ENCODE measurements at regions not wholly inside any gene's neighbourhood (a gene's known extent, or its start where the extent isn't known, plus 50 kb on each side); places are given as distances from the start of the nearest gene placed in this dataset.

DNA sequence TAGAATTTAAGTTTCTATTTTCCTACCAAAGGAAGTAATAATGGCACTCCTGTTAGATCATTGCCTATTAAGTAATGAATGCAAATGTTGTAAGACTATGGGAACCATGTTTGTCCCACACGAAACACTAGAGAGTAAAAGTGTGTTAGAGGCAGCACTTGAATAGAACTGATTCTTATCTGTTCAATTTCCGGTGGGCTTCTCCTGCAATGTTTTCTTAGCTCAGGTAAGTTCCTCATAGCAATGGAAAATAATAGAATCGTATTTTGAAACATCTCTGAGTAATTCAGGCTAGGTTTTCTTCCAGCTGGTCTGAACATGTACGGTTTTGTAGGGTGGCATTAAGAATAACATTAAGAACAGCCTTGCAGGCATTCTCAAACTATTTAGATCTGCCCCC is 145.3 kb upstream of the LIPC start:
- TF ChIP-seq, protein P1, sequence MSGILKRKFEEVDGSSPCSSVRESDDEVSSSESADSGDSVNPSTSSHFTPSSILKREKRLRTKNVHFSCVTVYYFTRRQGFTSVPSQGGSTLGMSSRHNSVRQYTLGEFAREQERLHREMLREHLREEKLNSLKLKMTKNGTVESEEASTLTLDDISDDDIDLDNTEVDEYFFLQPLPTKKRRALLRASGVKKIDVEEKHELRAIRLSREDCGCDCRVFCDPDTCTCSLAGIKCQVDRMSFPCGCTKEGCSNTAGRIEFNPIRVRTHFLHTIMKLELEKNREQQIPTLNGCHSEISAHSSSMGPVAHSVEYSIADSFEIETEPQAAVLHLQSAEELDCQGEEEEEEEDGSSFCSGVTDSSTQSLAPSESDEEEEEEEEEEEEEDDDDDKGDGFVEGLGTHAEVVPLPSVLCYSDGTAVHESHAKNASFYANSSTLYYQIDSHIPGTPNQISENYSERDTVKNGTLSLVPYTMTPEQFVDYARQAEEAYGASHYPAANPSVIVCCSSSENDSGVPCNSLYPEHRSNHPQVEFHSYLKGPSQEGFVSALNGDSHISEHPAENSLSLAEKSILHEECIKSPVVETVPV (CRISPR knock-in tag; IDR thresholded peaks at IDR 0.05), result no peak
- TF ChIP-seq SNAI2 (CRISPR knock-in tag; IDR thresholded peaks at IDR 0.05) (no peak), ARNTL (CRISPR knock-in tag; IDR thresholded peaks at IDR 0.05; ENCODE audit: borderline replicate concordance, low read depth) (no peak), ZNF70 (CRISPR knock-in tag; IDR thresholded peaks at IDR 0.05) (no peak), ZNF8 (CRISPR knock-in tag; IDR thresholded peaks at IDR 0.05) (no peak), ZNF565 (CRISPR knock-in tag; conservative IDR thresholded peaks at IDR 0.05; ENCODE audit: low read depth) (no peak)
- ATAC-seq, result no peak

DNA sequence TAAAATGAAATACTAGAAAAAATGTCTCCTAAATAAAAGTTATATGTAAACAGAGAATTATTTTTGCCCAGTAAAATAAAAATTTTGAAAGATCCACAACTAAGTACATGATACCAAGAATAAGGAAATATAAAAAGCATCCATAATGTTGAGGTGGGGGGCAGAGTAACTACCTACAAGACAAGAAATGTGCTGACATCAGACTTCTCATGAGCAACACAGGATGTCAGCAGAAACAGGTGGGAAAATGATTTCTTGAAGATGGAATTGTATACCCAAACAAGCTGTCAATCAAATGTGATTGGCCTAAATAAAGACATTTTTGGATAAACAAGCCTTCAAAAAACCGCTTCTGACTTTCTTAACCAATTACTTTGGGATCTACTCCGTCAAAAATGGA is 143.9 kb upstream of the LIPC start:
- no peak for ATAC-seq
- TF ChIP-seq, protein P1 (CRISPR knock-in tag; IDR thresholded peaks at IDR 0.05), result no peak
- TF ChIP-seq OSR1 (CRISPR knock-in tag; IDR thresholded peaks at IDR 0.05) (no peak), ZFP3 (CRISPR knock-in tag; IDR thresholded peaks at IDR 0.05) (no peak), ESRRG (CRISPR knock-in tag; IDR thresholded peaks at IDR 0.05) (no peak)

GRCh38 chr15:58288592-58288991 is 143.2 kb upstream of the LIPC start:
- TF ChIP-seq, protein P1 (CRISPR knock-in tag; IDR thresholded peaks at IDR 0.05), result no peak
- TF ChIP-seq ZNF70 (CRISPR knock-in tag; IDR thresholded peaks at IDR 0.05) (no peak), GLIS3 (CRISPR knock-in tag; IDR thresholded peaks at IDR 0.05) (no peak), ZNF565 (CRISPR knock-in tag; conservative IDR thresholded peaks at IDR 0.05; ENCODE audit: low read depth) (no peak), OSR1 (CRISPR knock-in tag; IDR thresholded peaks at IDR 0.05) (no peak), RARB (CRISPR knock-in tag; IDR thresholded peaks at IDR 0.05) (no peak), BACH2 (CRISPR knock-in tag; IDR thresholded peaks at IDR 0.05; ENCODE audit: borderline replicate concordance) (no peak), CSDC2 (CRISPR knock-in tag; IDR thresholded peaks at IDR 0.05) (no peak), TSHZ2 (CRISPR knock-in tag; IDR thresholded peaks at IDR 0.05) (no peak), ARNTL (CRISPR knock-in tag; IDR thresholded peaks at IDR 0.05; ENCODE audit: borderline replicate concordance, low read depth) (no peak), ZC3H10 (CRISPR knock-in tag; IDR thresholded peaks at IDR 0.05) (no peak), PPARA (CRISPR knock-in tag; IDR thresholded peaks at IDR 0.05; ENCODE audit: borderline replicate concordance) (no peak), PATZ1 (CRISPR knock-in tag; IDR thresholded peaks at IDR 0.05; ENCODE audit: borderline replicate concordance) (no peak), ZNF8 (CRISPR knock-in tag; IDR thresholded peaks at IDR 0.05) (no peak), TOX (CRISPR knock-in tag; IDR thresholded peaks at IDR 0.05; ENCODE audit: borderline replicate concordance) (no peak)
- TF ChIP-seq, protein P2, sequence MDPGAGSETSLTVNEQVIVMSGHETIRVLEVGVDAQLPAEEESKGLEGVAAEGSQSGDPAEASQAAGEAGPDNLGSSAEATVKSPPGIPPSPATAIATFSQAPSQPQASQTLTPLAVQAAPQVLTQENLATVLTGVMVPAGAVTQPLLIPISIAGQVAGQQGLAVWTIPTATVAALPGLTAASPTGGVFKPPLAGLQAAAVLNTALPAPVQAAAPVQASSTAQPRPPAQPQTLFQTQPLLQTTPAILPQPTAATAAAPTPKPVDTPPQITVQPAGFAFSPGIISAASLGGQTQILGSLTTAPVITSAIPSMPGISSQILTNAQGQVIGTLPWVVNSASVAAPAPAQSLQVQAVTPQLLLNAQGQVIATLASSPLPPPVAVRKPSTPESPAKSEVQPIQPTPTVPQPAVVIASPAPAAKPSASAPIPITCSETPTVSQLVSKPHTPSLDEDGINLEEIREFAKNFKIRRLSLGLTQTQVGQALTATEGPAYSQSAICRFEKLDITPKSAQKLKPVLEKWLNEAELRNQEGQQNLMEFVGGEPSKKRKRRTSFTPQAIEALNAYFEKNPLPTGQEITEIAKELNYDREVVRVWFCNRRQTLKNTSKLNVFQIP (CRISPR knock-in tag; IDR thresholded peaks at IDR 0.05; ENCODE audit: borderline replicate concordance, low read depth), result no peak
- ATAC-seq, result no peak
